H1 (cell line): ENCODE measurements at regions not wholly inside any gene's neighbourhood (a gene's known extent, or its start where the extent isn't known, plus 50 kb on each side); places are given as distances from the start of the nearest gene placed in this dataset.

Experiments used
- CBX5 ChIP-seq: fragments of 300-800, 300-1000 bp; sonication (generic); IDR thresholded peaks from 2 replicates; pipeline ENCODE4 v1.7.1; 2016; ENCODE audit warnings: antibody characterized with exemption, low read length, low read depth
- NRF1 ChIP-seq: IDR thresholded peaks from 2 replicates; pipeline ENCODE4 v1.6.1; 2011; ENCODE audit warnings: mild to moderate bottlenecking, low read depth, low read length, improper control_type of control experiment
- TF ChIP-seq, protein P1 (sequence below): IDR thresholded peaks from 2 replicates; pipeline ENCODE4 v1.6.1; 2011; ENCODE audit warnings: low read length, improper control_type of control experiment

DNA sequence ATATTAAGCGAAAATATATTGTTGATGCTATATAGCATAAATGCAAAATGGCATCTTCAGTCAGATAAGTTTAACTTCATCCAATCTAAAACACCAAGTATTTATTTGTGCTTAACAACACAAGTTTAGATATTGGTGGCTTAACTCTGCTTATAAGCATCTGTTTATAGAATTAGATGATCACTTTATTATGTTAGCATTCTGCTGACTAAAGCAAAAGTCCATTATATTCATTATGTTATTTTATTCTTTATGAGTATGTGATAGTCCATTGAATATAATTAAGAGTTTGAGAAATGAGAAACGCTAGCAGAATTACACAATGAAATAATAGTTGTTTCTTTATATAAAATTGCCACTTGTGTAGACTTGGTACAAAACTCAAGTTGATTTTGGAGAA is 401.2 kb upstream of the CDH7 start (continued):
- TF ChIP-seq CBX5 (no peak), NRF1 (no peak)
- TF ChIP-seq, protein P1, sequence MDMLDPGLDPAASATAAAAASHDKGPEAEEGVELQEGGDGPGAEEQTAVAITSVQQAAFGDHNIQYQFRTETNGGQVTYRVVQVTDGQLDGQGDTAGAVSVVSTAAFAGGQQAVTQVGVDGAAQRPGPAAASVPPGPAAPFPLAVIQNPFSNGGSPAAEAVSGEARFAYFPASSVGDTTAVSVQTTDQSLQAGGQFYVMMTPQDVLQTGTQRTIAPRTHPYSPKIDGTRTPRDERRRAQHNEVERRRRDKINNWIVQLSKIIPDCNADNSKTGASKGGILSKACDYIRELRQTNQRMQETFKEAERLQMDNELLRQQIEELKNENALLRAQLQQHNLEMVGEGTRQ = no peak
